ENCODE measurements at regions not wholly inside any gene's neighbourhood (a gene's known extent, or its start where the extent isn't known, plus 50 kb on each side); places are given as distances from the start of the nearest gene placed in this dataset.

DNA sequence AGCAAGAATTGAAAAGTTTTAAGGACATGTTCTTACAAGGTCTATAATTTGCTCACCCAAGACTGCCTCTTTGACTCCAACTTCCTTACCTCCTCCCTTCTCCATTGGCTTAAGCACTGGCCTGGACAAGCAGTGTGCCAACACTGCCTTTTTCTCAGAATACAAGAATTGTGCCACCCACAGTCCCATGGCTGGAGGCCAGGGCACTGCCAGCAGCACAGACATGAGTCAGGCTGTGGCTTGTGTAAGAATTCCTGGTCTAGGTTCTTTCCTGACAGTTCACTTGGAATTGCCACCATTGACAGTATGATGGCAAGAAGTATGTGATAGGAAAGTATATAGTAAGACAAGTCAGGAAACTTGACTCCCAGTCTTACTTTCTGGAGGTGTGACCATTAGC, 202.7 kb upstream of the MARCKS start:
- no peak for TF ChIP-seq POLR2A (IDR thresholded peaks at IDR 0.05)
- TF ChIP-seq, protein P1, sequence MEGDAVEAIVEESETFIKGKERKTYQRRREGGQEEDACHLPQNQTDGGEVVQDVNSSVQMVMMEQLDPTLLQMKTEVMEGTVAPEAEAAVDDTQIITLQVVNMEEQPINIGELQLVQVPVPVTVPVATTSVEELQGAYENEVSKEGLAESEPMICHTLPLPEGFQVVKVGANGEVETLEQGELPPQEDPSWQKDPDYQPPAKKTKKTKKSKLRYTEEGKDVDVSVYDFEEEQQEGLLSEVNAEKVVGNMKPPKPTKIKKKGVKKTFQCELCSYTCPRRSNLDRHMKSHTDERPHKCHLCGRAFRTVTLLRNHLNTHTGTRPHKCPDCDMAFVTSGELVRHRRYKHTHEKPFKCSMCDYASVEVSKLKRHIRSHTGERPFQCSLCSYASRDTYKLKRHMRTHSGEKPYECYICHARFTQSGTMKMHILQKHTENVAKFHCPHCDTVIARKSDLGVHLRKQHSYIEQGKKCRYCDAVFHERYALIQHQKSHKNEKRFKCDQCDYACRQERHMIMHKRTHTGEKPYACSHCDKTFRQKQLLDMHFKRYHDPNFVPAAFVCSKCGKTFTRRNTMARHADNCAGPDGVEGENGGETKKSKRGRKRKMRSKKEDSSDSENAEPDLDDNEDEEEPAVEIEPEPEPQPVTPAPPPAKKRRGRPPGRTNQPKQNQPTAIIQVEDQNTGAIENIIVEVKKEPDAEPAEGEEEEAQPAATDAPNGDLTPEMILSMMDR (IDR thresholded peaks at IDR 0.05) = no peak
